Endothelial cell (in vitro differentiated cells): ENCODE measurements at regions not wholly inside any gene's neighbourhood (a gene's known extent, or its start where the extent isn't known, plus 50 kb on each side); places are given as distances from the start of the nearest gene placed in this dataset.

Experiments
- DNase-seq: peaks from one replicate; pipeline ENCODE4 v3.0.0; 2021; ENCODE audit warnings: low spot score
- H3K27ac Mint-ChIP-seq: one replicate; pipeline ENCODE4 v1.8.0; 2021; ENCODE audit warnings: mixed read lengths, inconsistent platforms; ENCODE audit not compliant: unreplicated experiment
- H3K27me3 Mint-ChIP-seq: one replicate; pipeline ENCODE4 v1.8.0; 2021; ENCODE audit warnings: mild to moderate bottlenecking, moderate library complexity, mixed read lengths, inconsistent platforms; ENCODE audit not compliant: unreplicated experiment
- H3K36me3 Mint-ChIP-seq: one replicate; pipeline ENCODE4 v1.8.0; 2021; ENCODE audit warnings: mild to moderate bottlenecking, low read depth, mixed read lengths, inconsistent platforms; ENCODE audit not compliant: unreplicated experiment
- H3K4me1 Mint-ChIP-seq: one replicate; pipeline ENCODE4 v1.8.0; 2021; ENCODE audit warnings: mild to moderate bottlenecking, mixed read lengths, inconsistent platforms; ENCODE audit not compliant: unreplicated experiment
- H3K4me3 Mint-ChIP-seq: one replicate; pipeline ENCODE4 v1.8.0; 2021; ENCODE audit warnings: mild to moderate bottlenecking, mixed read lengths, inconsistent platforms; ENCODE audit not compliant: unreplicated experiment
- H3K9me3 Mint-ChIP-seq: one replicate; pipeline ENCODE4 v1.8.0; 2021; ENCODE audit warnings: mixed read lengths, inconsistent platforms; ENCODE audit not compliant: unreplicated experiment
- CTCF ChIP-seq: fragments of 200-600 bp; sonication (generic); IDR thresholded peaks from one replicate; pipeline ENCODE4 v1.5.0; 2021; ENCODE audit warnings: antibody characterized with exemption; ENCODE audit not compliant: unreplicated experiment

DNA sequence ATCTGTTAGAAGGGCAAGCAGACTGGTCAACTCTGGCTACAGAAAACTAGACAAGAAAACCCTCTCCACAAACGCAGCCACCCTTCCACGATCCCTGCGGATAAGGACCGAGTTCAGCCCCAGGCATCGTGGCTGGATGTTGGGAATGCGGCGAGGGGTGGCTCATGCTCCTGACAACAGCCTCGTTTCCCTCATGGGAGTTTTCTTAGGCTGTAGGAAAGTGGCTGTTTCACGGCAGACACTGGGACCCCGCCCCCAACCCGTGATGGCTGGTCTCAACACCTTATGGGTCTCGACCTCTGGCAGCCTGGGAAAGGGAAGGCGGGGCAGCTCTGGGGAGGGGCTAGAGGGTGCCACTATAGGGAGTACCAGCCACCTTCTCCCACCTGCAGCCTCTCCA, 123.3 kb downstream of the RFLNA start:
- peaks cover 28% of the 10 kb centered on the region for H3K36me3 Mint-ChIP-seq
- H3K27ac Mint-ChIP-seq, result no peak overlapping the region
- no peak for DNase-seq
- H3K9me3 Mint-ChIP-seq, result no peaks in the 10 kb centered on the region
- no peak for TF ChIP-seq CTCF
- peaks cover 5% of the 10 kb centered on the region for H3K4me1 Mint-ChIP-seq
- H3K4me3 Mint-ChIP-seq, result no peak overlapping the region
- H3K27me3 Mint-ChIP-seq, result peaks cover 7% of the 10 kb centered on the region

- no peak for DNase-seq
- H3K9me3 Mint-ChIP-seq, result no peaks in the 10 kb centered on the region
- H3K27ac Mint-ChIP-seq, result no peak overlapping the region
- H3K27me3 Mint-ChIP-seq, result peaks cover 7% of the 10 kb centered on the region
- no peak for TF ChIP-seq CTCF
- H3K4me3 Mint-ChIP-seq, result peak overlapping the region; percentile 62
- peaks cover 28% of the 10 kb centered on the region for H3K36me3 Mint-ChIP-seq
- H3K4me1 Mint-ChIP-seq, result peaks cover 5% of the 10 kb centered on the region
Measured at GRCh38 chr12:124416516-124417395, 121.9 kb downstream of the RFLNA start.

GRCh38 chr12:124415064-124415463, 120.2 kb downstream of the RFLNA start:
- peaks cover 11% of the 10 kb centered on the region for H3K4me1 Mint-ChIP-seq
- H3K27ac Mint-ChIP-seq, result no peak overlapping the region
- no peak overlapping the region for H3K4me3 Mint-ChIP-seq
- no peak for DNase-seq
- no peaks in the 10 kb centered on the region for H3K9me3 Mint-ChIP-seq
- H3K27me3 Mint-ChIP-seq, result peaks cover 6% of the 10 kb centered on the region
- no peak for TF ChIP-seq CTCF
- H3K36me3 Mint-ChIP-seq, result peaks cover 28% of the 10 kb centered on the region

DNA sequence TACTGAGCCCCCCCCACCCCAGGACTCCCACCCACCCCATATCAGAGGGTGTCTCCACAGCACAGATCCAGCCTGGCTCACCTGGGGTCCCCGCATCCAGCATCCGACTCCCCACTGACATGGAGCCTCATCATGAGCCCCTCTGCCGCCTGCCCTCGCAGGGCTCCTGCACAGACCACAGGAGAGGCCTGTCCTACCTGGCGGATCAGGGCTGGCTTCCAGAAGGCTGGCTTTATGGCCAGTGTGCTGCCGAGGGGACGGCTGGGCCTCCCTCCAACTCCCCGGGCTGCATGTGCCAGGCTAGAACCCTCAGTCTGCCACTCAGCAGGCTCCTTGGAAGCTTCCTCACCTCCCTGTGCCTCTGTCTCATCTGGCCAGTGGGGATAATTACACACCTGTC, 119.0 kb downstream of the RFLNA start:
- Mint-ChIP-seq H3K4me3 (peak overlapping the region; percentile 42), H3K27me3 (peaks cover 8% of the 10 kb centered on the region), H3K9me3 (no peaks in the 10 kb centered on the region), H3K27ac (no peak overlapping the region), H3K36me3 (peaks cover 19% of the 10 kb centered on the region), H3K4me1 (peaks cover 11% of the 10 kb centered on the region)
- DNase-seq, result no peak
- no peak for TF ChIP-seq CTCF

DNA sequence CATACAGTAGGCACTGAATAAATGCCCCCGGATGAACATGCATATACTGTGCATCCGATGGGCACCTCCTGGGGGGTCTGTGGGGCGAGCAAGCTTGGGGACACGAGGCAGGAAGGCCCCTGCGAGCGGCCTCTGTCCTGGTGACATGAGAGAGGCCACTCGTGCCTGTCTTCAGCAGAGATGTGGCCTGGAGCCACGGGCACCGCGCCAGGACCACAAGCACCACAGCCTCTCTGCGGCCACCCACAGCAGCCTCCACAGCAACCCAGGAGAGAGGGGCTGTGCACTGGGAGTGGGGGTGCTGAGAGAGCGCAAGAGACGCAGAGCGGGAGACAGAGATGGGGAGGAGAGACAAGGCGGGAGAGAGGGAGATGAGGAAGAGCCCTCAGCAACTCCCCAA, 118.5 kb downstream of the RFLNA start:
- Mint-ChIP-seq H3K27me3 (peaks cover 9% of the 10 kb centered on the region), H3K27ac (no peak overlapping the region), H3K4me3 (no peak overlapping the region), H3K4me1 (peaks cover 8% of the 10 kb centered on the region), H3K9me3 (no peaks in the 10 kb centered on the region), H3K36me3 (peaks cover 16% of the 10 kb centered on the region)
- no peak for DNase-seq
- TF ChIP-seq CTCF, result no peak
